GM23338 (cell line): ENCODE measurements at regions not wholly inside any gene's neighbourhood (a gene's known extent, or its start where the extent isn't known, plus 50 kb on each side); places are given as distances from the start of the nearest gene placed in this dataset.

ENCODE experiments used
- ATAC-seq: fragments of 200-7000 bp; cut with Tn5 transposase; 3 replicates; pipeline ENCODE4 v1.9.1; 2020
- DNase-seq: peaks from one replicate; pipeline ENCODE4 v3.0.0-alpha.2; 2015; ENCODE audit warnings: low spot score
- H2AFZ ChIP-seq: fragments of 200-600 bp; sonication (generic); 2 replicates; pipeline ENCODE4 v1.8.0; 2016; ENCODE audit warnings: antibody characterized with exemption, mild to moderate bottlenecking, moderate library complexity
- H3F3A ChIP-seq: fragments of 200-600 bp; sonication (generic); replicated peaks from 2 replicates; pipeline ENCODE4 v1.8.0; 2017; ENCODE audit warnings: antibody characterized with exemption, mixed run types, low read depth
- H3K27ac ChIP-seq: fragments of 200-600 bp; sonication (generic); 2 replicates; pipeline ENCODE4 v1.6.1; 2016; ENCODE audit warnings: low read depth
- H3K27me3 ChIP-seq: fragments of 200-600 bp; sonication (generic); 2 replicates; pipeline ENCODE4 v1.8.0; 2016; ENCODE audit warnings: mild to moderate bottlenecking, mixed run types, moderate library complexity; ENCODE audit not compliant: insufficient read depth
- H3K36me3 ChIP-seq: fragments of 200-600 bp; sonication (generic); 2 replicates; pipeline ENCODE4 v1.8.0; 2016; ENCODE audit warnings: mild to moderate bottlenecking; ENCODE audit not compliant: insufficient read depth
- H3K4me1 ChIP-seq: fragments of 200-600 bp; sonication (generic); 2 replicates; pipeline ENCODE4 v1.8.0; 2016; ENCODE audit warnings: mild to moderate bottlenecking, moderate library complexity; ENCODE audit not compliant: insufficient read depth
- H3K4me2 ChIP-seq: fragments of 200-600 bp; sonication (generic); 2 replicates; pipeline ENCODE4 v1.7.1; 2017; ENCODE audit warnings: mixed run types
- H3K4me3 ChIP-seq: fragments of 200-600 bp; sonication (generic); 2 replicates; pipeline ENCODE4 v1.6.1; 2016; ENCODE audit warnings: mixed run types
- H3K79me2 ChIP-seq: fragments of 200-600 bp; sonication (generic); replicated peaks from 2 replicates; pipeline ENCODE4 v1.8.0; 2017; ENCODE audit warnings: mild to moderate bottlenecking; ENCODE audit not compliant: insufficient read depth
- H3K9me2 ChIP-seq: fragments of 200-600 bp; sonication (generic); 2 replicates; pipeline ENCODE4 v1.8.0; 2017; ENCODE audit not compliant: insufficient read depth
- H4K20me1 ChIP-seq: fragments of 200-600 bp; sonication (generic); replicated peaks from 2 replicates; pipeline ENCODE4 v1.8.0; 2017; ENCODE audit warnings: mild to moderate bottlenecking; ENCODE audit not compliant: insufficient read depth
- H3K27ac Mint-ChIP-seq: 2 replicates; pipeline ENCODE4 v1.8.0; 2020; ENCODE audit warnings: inconsistent platforms, mild to moderate bottlenecking, moderate library complexity, mixed read lengths
- H3K27me3 Mint-ChIP-seq: 3 replicates; pipeline ENCODE4 v1.8.0; 2022; ENCODE audit warnings: low read depth, mild to moderate bottlenecking, moderate library complexity, mixed read lengths, inconsistent platforms; ENCODE audit not compliant: insufficient read depth, poor library complexity
- H3K36me3 Mint-ChIP-seq: 3 replicates; pipeline ENCODE4 v1.8.0; 2021; ENCODE audit warnings: low read depth, mild to moderate bottlenecking, inconsistent platforms, moderate library complexity, mixed read lengths
- H3K4me1 Mint-ChIP-seq: 3 replicates; pipeline ENCODE4 v1.8.0; 2020; ENCODE audit warnings: mild to moderate bottlenecking, inconsistent platforms, mixed read lengths
- H3K4me3 Mint-ChIP-seq: 3 replicates; pipeline ENCODE4 v1.8.0; 2021; ENCODE audit warnings: moderate library complexity, mild to moderate bottlenecking, inconsistent platforms, mixed read lengths
- H3K9me3 Mint-ChIP-seq: 3 replicates; pipeline ENCODE4 v1.8.0; 2020; ENCODE audit warnings: moderate library complexity, mild to moderate bottlenecking, inconsistent platforms, mixed read lengths
- CREB1 ChIP-seq: fragments of 250-450 bp; sonication (Bioruptor Pico); IDR thresholded peaks from 2 replicates; pipeline ENCODE4 v1.5.0; 2020; ENCODE audit warnings: low read depth, mild to moderate bottlenecking, moderate library complexity
- EZH2 ChIP-seq: fragments of 200-600 bp; sonication (generic); IDR thresholded peaks from one replicate; pipeline ENCODE4 v1.8.0; 2017; ENCODE audit warnings: antibody characterized with exemption, mild to moderate bottlenecking, low read depth; ENCODE audit not compliant: unreplicated experiment
- EZH2phosphoT487 ChIP-seq: fragments of 200-600 bp; sonication (generic); IDR thresholded peaks from one replicate; pipeline ENCODE4 v1.8.1; 2018; ENCODE audit warnings: antibody characterized with exemption; ENCODE audit not compliant: unreplicated experiment
- JUNB ChIP-seq: IDR thresholded peaks from one replicate; pipeline ENCODE4 v1.6.1; 2016; ENCODE audit warnings: antibody characterized with exemption; ENCODE audit not compliant: unreplicated experiment
- NANOG ChIP-seq: IDR thresholded peaks from 2 replicates; pipeline ENCODE4 v1.6.1; 2016; ENCODE audit warnings: antibody characterized with exemption, borderline replicate concordance
- POLR2AphosphoS5 ChIP-seq: IDR thresholded peaks from 2 replicates; pipeline ENCODE4 v1.6.1; 2016; ENCODE audit warnings: antibody characterized with exemption, low read depth
- STAT1 ChIP-seq: IDR thresholded peaks from one replicate; pipeline ENCODE4 v1.6.1; 2016; ENCODE audit warnings: antibody characterized with exemption; ENCODE audit not compliant: unreplicated experiment
- ZNF114 ChIP-seq: fragments of 250-450 bp; sonication (Bioruptor Pico); IDR thresholded peaks from 2 replicates; pipeline ENCODE4 v1.5.0; 2020; ENCODE audit warnings: mild to moderate bottlenecking, moderate library complexity
- ZNF331 ChIP-seq: fragments of 250-450 bp; sonication (Bioruptor Pico); IDR thresholded peaks from 2 replicates; pipeline ENCODE4 v1.5.0; 2020; ENCODE audit warnings: low read depth, mild to moderate bottlenecking, moderate library complexity
- TF ChIP-seq, protein P1 (sequence below): IDR thresholded peaks from 2 replicates; pipeline ENCODE4 v1.6.1; 2016; ENCODE audit warnings: antibody characterized with exemption
- TF ChIP-seq, protein P2 (sequence below): IDR thresholded peaks from one replicate; pipeline ENCODE4 v1.6.1; 2018; ENCODE audit warnings: antibody characterized with exemption; ENCODE audit not compliant: unreplicated experiment
- TF ChIP-seq, protein P3 (sequence below): fragments of 250-450 bp; sonication (Bioruptor Pico); IDR thresholded peaks from 2 replicates; pipeline ENCODE4 v1.5.0; 2020; ENCODE audit warnings: mild to moderate bottlenecking, moderate library complexity
- TF ChIP-seq, protein P4 (sequence below), 2 experiments: fragments of 200-600 bp in 1 of 2; sonication (generic) in 1 of 2; conservative IDR thresholded peaks; 2 replicates each; pipeline versions ENCODE4 v1.5.1 to v1.6.1; 2016 to 2017; ENCODE audit warnings: antibody characterized with exemption in 2 of 2, low read depth in 2 of 2, mild to moderate bottlenecking in 2 of 2, moderate library complexity in 1 of 2

DNA sequence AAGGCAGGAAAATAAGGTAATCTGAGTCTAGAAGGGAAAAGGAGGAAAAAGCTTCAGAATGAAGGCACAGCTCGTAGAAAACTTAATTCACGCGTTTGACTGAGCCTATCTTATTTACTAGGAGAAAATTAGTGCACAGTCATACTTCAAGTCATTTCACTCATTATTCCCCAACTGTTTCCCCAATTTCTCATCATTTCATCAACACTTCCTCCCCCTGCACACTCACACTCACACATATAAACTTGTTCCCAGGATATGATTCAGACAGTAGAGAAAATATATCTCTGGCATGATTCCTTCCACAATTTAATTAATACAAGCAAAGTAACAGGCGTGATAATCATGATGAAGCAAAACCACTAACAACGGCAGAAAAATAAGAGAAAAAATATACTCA is 94.5 kb upstream of the F13A1 start:
- no peak overlapping the region for H3K27ac ChIP-seq
- H3F3A ChIP-seq = no peaks in the 10 kb centered on the region
- no peaks in the 10 kb centered on the region for H3K79me2 ChIP-seq
- H3K4me1 Mint-ChIP-seq = no peaks in the 10 kb centered on the region; the same call in 1 of the 3 replicates
- no peaks in the 10 kb centered on the region for H3K9me3 Mint-ChIP-seq
- H3K4me3 ChIP-seq = no peak overlapping the region
- H3K27ac Mint-ChIP-seq = no peak overlapping the region; the same call in 1 of the 2 replicates
- no peak overlapping the region for H2AFZ ChIP-seq
- ATAC-seq (no peak), DNase-seq (no peak)
- TF ChIP-seq STAT1 (no peak), EZH2 (no peak), CREB1 (CRISPR knock-in tag) (no peak), POLR2AphosphoS5 (no peak), NANOG (no peak), JUNB (no peak), EZH2phosphoT487 (no peak), ZNF114 (CRISPR knock-in tag) (no peak), ZNF331 (CRISPR knock-in tag) (no peak)
- TF ChIP-seq, protein P1, sequence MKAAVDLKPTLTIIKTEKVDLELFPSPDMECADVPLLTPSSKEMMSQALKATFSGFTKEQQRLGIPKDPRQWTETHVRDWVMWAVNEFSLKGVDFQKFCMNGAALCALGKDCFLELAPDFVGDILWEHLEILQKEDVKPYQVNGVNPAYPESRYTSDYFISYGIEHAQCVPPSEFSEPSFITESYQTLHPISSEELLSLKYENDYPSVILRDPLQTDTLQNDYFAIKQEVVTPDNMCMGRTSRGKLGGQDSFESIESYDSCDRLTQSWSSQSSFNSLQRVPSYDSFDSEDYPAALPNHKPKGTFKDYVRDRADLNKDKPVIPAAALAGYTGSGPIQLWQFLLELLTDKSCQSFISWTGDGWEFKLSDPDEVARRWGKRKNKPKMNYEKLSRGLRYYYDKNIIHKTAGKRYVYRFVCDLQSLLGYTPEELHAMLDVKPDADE = no peak
- TF ChIP-seq, protein P2, sequence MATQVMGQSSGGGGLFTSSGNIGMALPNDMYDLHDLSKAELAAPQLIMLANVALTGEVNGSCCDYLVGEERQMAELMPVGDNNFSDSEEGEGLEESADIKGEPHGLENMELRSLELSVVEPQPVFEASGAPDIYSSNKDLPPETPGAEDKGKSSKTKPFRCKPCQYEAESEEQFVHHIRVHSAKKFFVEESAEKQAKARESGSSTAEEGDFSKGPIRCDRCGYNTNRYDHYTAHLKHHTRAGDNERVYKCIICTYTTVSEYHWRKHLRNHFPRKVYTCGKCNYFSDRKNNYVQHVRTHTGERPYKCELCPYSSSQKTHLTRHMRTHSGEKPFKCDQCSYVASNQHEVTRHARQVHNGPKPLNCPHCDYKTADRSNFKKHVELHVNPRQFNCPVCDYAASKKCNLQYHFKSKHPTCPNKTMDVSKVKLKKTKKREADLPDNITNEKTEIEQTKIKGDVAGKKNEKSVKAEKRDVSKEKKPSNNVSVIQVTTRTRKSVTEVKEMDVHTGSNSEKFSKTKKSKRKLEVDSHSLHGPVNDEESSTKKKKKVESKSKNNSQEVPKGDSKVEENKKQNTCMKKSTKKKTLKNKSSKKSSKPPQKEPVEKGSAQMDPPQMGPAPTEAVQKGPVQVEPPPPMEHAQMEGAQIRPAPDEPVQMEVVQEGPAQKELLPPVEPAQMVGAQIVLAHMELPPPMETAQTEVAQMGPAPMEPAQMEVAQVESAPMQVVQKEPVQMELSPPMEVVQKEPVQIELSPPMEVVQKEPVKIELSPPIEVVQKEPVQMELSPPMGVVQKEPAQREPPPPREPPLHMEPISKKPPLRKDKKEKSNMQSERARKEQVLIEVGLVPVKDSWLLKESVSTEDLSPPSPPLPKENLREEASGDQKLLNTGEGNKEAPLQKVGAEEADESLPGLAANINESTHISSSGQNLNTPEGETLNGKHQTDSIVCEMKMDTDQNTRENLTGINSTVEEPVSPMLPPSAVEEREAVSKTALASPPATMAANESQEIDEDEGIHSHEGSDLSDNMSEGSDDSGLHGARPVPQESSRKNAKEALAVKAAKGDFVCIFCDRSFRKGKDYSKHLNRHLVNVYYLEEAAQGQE = no peak
- TF ChIP-seq, protein P3, sequence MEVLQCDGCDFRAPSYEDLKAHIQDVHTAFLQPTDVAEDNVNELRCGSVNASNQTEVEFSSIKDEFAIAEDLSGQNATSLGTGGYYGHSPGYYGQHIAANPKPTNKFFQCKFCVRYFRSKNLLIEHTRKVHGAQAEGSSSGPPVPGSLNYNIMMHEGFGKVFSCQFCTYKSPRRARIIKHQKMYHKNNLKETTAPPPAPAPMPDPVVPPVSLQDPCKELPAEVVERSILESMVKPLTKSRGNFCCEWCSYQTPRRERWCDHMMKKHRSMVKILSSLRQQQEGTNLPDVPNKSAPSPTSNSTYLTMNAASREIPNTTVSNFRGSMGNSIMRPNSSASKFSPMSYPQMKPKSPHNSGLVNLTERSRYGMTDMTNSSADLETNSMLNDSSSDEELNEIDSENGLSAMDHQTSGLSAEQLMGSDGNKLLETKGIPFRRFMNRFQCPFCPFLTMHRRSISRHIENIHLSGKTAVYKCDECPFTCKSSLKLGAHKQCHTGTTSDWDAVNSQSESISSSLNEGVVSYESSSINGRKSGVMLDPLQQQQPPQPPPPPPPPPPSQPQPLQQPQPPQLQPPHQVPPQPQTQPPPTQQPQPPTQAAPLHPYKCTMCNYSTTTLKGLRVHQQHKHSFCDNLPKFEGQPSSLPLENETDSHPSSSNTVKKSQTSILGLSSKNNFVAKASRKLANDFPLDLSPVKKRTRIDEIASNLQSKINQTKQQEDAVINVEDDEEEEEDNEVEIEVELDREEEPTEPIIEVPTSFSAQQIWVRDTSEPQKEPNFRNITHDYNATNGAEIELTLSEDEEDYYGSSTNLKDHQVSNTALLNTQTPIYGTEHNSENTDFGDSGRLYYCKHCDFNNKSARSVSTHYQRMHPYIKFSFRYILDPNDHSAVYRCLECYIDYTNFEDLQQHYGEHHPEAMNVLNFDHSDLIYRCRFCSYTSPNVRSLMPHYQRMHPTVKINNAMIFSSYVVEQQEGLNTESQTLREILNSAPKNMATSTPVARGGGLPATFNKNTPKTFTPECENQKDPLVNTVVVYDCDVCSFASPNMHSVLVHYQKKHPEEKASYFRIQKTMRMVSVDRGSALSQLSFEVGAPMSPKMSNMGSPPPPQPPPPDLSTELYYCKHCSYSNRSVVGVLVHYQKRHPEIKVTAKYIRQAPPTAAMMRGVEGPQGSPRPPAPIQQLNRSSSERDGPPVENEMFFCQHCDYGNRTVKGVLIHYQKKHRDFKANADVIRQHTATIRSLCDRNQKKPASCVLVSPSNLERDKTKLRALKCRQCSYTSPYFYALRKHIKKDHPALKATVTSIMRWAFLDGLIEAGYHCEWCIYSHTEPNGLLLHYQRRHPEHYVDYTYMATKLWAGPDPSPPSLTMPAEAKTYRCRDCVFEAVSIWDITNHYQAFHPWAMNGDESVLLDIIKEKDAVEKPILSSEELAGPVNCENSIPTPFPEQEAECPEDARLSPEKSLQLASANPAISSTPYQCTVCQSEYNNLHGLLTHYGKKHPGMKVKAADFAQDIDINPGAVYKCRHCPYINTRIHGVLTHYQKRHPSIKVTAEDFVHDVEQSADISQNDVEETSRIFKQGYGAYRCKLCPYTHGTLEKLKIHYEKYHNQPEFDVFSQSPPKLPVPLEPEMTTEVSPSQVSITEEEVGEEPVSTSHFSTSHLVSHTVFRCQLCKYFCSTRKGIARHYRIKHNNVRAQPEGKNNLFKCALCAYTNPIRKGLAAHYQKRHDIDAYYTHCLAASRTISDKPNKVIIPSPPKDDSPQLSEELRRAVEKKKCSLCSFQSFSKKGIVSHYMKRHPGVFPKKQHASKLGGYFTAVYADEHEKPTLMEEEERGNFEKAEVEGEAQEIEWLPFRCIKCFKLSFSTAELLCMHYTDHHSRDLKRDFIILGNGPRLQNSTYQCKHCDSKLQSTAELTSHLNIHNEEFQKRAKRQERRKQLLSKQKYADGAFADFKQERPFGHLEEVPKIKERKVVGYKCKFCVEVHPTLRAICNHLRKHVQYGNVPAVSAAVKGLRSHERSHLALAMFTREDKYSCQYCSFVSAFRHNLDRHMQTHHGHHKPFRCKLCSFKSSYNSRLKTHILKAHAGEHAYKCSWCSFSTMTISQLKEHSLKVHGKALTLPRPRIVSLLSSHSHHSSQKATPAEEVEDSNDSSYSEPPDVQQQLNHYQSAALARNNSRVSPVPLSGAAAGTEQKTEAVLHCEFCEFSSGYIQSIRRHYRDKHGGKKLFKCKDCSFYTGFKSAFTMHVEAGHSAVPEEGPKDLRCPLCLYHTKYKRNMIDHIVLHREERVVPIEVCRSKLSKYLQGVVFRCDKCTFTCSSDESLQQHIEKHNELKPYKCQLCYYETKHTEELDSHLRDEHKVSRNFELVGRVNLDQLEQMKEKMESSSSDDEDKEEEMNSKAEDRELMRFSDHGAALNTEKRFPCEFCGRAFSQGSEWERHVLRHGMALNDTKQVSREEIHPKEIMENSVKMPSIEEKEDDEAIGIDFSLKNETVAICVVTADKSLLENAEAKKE (CRISPR knock-in tag) = no peak
- TF ChIP-seq, protein P4, sequence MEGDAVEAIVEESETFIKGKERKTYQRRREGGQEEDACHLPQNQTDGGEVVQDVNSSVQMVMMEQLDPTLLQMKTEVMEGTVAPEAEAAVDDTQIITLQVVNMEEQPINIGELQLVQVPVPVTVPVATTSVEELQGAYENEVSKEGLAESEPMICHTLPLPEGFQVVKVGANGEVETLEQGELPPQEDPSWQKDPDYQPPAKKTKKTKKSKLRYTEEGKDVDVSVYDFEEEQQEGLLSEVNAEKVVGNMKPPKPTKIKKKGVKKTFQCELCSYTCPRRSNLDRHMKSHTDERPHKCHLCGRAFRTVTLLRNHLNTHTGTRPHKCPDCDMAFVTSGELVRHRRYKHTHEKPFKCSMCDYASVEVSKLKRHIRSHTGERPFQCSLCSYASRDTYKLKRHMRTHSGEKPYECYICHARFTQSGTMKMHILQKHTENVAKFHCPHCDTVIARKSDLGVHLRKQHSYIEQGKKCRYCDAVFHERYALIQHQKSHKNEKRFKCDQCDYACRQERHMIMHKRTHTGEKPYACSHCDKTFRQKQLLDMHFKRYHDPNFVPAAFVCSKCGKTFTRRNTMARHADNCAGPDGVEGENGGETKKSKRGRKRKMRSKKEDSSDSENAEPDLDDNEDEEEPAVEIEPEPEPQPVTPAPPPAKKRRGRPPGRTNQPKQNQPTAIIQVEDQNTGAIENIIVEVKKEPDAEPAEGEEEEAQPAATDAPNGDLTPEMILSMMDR (conservative IDR thresholded peaks at IDR 0.05; ENCODE audit: low read depth in 2 of 2) = no peak
- H3K4me2 ChIP-seq = no peak overlapping the region
- no peaks in the 10 kb centered on the region for H3K4me1 ChIP-seq
- no peaks in the 10 kb centered on the region for H3K36me3 ChIP-seq
- no peak overlapping the region for H3K4me3 Mint-ChIP-seq
- no peaks in the 10 kb centered on the region for H3K9me2 ChIP-seq
- no peaks in the 10 kb centered on the region for H3K27me3 ChIP-seq
- H4K20me1 ChIP-seq = no peaks in the 10 kb centered on the region
- peaks cover 3% of the 10 kb centered on the region for H3K27me3 Mint-ChIP-seq
- no peaks in the 10 kb centered on the region for H3K36me3 Mint-ChIP-seq
